ENCODE measurements at regions not wholly inside any gene's neighbourhood (a gene's known extent, or its start where the extent isn't known, plus 50 kb on each side); places are given as distances from the start of the nearest gene placed in this dataset.

DNA sequence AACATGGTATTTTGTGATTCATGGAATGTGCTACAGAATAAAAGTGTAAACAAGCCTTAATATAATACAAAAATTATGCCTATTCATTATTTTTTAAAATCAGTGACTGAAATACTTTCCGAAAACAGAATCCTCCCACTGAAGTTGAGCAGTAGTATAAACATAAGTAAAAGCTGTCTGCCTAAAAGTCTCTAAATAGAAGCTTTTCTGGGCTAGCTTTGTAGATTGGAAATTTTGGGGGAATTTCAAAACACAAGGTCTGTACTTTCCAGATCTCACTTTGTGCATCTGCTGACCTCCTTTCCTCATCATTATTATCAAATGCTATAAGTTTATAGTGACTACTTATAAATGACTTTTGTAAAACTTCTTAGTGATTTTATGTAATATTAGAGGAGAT is 80.4 kb upstream of the TRHDE start:
- TF ChIP-seq EZH2phosphoT487 (IDR thresholded peaks at IDR 0.05; ENCODE audit: insufficient read depth, low read depth): no peak
- TF ChIP-seq EZH2 (IDR thresholded peaks at IDR 0.05; ENCODE audit: insufficient read depth, poor library complexity, severe bottlenecking): no peak

Measured in GM23248 (cell line).